HG03378 (cell line): ENCODE measurements at regions not wholly inside any gene's neighbourhood (a gene's known extent, or its start where the extent isn't known, plus 50 kb on each side); places are given as distances from the start of the nearest gene placed in this dataset.
"Not testable (repeated sequence)": the region's sequence is repeated elsewhere in the genome, so short reads cannot be mapped to it uniquely, and the experiment has no call there.

ENCODE experiments used
- ATAC-seq: cut with Tn5 transposase; IDR thresholded peaks from one replicate; pipeline ENCODE4 v1.9.1; 2021; ENCODE audit warnings: mild to moderate bottlenecking, moderate library complexity; ENCODE audit not compliant: unreplicated experiment

DNA sequence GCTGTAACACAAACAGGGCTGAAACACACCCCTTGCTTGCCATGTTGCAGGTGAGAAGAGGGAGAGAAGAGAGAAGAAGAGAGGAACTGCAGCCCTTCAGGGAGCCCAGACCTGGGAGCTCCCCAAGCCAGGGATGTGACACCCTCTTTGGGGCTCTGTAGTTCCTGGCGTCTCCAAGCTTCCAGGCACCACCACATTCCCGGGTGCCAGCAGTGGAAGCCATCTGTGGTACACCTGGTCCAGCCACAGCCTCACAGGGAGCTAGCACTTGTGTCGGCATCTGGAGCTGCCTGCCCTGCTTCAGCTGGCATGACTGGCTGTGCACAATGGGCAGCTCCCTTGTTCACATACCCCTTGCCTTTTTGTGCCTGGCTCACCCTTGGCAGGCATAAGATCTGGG lies 182.1 kb downstream of the DEPDC1B start:
- ATAC-seq = no peak

DNA sequence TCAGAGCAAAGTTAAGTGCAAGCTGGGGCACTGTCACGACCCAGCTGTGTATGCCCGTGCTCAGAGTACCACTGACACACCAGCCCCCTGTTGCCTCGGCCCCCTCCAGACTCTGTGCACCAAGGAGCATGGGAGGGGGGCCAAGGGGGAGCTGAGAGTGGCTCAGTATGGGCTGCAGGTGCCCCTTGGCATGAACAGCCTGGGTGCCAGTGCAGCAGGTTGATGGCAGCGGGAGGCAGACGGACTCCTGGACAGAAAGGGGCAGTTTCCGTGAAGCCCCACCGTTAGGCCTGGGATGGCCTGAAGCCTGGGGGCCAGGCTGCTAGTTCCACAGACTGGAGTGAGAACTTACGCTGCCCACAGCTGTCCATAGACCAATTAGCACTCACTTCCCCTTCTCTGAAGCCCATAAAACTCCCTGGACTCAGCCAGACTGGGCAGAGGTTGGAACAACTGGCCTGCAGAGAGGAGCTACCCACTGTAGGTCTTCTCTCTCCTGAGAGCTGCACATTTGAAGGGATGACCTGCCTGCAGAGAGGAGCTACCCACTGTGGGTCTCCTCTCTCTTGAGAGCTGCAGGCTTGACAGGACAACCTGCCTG lies 182.8 kb downstream of the DEPDC1B start:
- ATAC-seq = no peak

DNA sequence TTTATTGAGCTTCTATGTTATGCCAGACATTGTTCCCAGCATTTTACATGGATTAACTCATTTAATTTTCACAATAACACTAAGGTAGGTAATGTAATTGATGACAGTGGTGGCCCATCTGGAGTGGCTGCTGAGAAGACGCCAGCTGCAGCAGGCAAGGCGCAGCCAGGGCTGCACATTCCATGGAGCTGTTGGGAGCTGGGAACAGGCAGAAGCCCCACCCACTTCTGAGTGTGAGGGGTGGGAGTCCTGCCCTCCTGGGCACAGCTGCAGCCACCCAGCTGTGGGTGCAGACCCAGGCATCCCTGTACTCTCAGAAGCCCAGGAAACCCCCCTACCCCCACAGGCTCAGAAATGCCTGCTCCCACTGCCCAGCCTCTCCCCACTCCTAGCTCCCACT lies 183.3 kb downstream of the DEPDC1B start:
- ATAC-seq = no peak

DNA sequence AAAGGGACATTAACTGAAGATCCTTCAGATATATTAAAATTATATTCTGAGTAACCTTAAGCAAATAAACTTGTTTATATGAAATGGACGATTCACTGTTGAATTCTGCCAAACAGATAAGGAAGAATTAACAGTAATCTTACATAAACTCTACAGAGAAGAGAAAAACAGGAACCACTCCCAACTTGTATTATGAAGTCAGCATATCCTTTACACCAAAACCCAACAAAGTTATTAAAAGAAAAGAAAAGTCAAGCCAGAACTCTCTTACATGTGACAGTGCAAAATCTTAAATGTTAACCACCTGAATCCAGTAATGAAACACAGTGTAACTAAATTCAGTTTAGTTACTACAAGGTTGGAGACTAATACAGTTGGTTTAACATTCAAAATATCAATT lies 185.8 kb downstream of the DEPDC1B start:
- ATAC-seq = no peak

DNA sequence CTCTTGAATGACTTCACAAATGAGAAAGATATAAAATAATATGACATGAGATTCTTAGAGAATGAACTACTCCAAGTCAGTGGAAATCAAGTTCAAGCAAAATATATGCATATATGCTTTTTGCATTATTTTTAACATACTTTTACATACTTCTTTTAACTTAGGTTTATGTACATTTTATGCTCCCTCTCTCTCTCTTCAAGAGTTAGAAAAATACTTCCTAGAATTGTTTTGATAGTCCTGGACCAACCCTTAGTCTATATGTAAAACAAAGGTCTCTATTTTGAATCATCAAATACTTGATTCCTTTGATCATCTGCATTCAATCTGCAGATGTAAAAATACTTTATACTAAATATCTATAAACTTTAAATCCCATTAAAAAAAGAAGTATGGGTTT lies 187.8 kb downstream of the DEPDC1B start:
- no peak for ATAC-seq

DNA sequence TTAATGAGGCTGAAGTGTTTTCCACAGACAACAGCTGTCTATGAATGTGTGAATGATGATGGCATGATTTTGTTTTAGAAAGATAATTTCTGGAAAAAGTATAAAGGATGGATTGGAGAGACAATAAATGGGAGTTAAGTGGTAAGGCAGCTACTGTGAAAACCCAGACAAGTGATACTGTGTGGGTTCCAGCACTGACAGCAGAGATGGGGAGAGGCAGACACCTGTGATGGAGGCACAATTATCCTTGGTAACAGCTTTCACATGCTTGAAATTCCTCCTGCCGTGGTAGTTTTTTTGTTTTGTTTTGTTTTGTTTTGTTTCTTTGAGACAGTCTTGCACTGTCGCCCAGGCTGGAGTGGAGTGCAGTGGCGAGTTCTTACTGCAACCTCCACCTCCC lies 189.3 kb downstream of the DEPDC1B start:
- no peak for ATAC-seq

DNA sequence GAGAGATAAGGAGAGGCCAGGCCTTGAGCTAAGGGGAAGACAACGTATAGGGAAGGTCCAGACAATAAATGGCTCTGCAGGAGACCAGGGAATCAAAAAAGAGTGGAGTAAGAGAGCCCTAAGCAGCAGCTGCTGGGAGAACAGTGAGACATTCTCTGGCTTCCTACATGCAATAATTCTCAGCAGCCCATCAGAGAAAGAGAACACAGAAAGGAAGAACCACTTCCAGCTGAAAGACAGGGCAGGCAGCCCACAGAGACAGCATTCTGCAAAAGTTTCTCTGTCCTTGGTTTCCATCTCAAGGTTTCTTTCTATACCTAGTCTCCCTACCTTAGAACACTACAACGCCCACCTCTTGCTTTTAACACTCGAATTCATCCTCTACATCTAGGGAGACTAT lies 189.9 kb downstream of the DEPDC1B start:
- ATAC-seq = no peak

DNA sequence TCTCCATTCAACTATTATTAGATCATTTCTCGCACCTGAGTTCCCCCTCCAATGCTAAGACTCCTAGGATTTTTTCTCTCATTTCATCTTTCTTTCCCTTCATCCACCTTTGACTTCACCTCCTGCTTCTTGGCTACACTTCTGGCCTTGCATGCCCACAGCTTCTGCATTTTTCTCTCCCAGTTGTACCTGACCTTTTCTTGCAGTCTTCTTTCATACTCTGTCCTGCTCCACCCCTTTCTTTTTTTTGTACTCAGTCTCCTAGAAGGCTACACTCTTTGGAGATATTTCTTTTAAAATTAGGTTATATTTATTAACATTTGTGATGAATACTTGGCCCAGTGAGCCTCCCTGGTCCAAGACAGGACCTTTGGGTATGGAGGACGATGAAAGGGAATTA lies 190.4 kb downstream of the DEPDC1B start:
- no peak for ATAC-seq

DNA sequence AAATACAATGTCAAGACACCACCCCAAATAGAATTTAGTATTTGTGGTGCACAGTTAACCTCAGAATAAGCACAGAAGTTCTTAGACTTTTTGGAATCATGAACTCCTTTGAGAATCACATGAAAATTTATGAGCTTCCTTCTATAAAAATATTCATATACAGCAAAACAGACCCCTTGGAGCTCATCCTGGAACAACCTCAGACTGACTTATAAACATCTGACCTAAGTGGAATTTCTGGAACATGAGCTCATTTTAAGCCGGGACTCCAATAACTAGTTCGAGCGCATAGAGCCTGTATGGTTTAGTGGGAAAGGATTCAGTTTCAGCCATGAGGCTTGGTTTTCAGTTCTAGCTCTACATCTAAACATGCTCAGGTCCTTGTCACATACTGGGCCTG lies 192.3 kb downstream of the DEPDC1B start:
- no peak for ATAC-seq

DNA sequence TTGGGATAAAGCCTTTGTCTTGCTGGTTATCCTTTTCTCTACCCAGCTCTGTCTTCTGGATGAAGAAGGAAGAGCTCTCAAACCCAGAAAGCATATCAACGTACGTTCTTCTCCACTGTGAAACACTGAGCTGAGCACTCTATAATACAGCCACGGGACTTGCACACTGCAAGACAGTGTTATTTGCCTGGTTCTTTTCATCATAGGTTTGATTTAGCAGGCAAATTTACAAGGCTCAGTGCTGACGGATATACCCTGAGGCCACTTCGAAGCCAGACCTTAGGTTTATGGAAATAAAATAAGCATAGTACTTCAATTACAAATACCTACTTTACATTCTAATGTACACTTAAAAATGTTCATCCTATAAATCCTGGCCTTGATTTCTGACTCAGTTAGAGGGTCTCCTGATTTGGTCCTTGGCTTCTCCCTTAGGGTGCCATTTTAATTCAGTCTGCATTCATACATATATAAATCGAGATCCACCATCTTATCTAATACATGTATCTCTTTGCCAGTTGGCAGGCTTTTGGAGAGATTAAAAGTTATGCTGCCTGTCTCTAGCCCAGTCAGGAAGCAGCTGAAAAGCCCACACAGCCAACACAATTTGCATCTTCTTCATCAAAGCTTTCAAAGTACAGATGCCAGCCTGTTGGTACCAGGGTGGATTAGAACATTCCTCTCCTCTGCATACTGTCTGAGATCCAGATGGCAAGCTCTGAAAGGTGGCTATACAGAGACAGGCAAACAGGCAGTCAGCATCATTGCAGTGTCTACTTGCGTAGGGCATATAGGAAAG lies 194.4 kb downstream of the DEPDC1B start:
- ATAC-seq = no peak

DNA sequence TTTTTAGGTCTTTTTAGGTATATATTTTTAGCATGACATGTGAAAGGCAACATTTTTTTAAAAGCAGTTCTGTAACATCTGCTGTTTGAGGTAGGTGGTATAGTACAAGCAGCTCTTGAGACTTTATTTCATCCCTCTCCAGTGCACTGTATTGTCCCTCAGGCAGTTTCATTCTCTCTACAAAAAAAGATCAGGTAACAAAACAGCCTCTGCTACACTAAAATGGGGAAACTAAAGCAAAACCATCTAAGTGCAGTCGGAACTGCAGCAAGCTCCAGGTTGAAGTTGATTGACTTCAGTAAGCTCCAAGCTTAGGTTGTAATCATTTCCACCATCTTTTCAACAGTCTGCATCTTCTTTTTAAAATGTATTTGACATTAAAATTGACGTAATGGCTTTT lies 195.6 kb downstream of the DEPDC1B start:
- ATAC-seq = peak; percentile 70

DNA sequence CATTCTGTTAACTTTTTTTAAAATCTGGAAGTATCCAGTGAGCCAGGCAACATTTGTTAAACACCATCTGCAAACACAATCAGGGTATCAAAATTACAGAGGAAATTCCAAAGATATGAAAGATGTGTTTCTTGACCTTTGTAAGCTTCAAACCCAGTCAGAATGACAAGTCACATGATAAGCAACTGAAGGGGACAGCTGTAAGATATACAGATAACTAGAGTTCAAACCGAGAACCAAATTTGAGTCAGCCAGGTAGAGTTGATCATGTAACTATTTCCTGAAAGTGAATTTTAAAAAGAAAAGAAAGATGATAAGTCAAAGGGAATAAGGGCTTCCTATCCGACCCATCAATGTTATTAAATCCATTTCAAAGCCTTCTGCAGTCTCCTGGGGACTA lies 196.2 kb downstream of the DEPDC1B start:
- ATAC-seq = peak; percentile 86

DNA sequence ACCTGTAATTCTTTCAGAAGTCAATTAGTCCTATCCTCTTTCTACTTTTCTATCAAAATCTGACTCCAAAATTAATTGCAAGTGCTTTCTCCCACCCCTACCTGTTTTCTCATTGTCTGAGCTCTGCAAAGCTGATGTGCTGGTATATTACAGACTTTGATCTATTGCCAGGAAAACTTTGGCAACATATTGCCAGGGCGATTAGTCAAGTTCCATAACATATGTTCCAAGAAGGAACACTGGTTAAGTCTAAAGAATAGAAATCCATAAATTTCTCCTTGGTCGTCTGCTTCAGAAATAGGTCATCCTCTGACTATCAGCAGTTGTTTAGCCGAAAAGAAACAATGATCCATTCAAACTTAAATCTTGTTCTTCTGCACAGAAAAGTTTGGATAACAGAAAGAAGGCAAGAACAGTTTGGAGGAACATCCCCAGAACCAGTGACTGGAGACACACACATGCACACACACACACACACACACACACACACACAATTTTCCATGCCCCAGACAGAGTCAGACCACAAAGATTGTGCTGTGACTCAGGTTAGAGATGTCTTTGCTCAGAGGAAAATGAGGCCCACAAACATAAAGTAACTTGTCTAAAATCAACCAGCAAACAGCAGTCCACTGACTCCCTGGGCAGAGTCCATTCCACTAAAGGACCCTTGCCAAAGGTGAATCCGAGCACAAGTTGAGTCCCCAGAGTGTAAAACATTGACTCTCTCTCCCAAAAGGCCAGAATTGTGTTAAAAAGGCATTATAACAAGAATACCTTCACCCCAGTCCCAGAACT lies 202.1 kb downstream of the DEPDC1B start:
- ATAC-seq = no peak

DNA sequence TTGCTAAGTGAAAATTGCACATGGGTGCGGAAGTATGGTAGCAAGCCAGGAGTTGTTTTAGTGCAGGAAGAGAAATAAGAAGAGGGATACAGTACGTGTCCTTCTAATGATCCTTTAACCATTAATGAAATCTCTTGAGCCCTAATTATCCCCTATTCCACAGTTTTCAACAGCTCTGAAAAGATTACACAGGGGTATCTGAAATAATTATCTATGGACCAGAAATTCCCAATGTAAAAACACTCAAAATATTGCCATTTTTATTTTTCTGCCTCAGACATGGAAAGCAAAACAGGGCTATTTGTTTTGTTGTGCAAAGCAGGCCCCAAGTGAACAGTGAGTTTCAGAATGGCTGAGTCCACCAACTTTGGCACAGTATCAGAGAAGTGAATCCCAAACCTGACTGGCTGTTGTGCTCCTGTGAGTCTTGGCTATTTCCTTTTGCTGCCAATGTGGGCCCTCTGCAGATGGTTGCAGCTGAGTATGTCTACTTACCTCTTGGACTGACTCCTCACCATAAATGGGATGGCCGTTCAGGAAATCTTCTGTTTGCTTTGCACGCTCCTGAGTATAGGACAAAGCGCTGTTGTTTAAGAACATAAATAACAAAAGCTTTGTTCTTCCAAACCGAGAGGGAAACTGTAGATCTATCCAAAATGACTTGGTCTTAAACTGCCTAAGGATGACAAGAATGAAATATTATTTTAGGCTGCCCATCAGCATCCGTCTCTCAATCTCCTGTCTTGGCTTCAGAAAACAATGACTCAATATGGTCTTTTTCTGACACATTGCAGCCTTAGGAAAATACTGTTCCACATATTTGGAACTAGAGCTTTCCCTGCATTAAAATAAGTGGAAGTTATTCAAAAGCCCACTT lies 204.1 kb downstream of the DEPDC1B start:
- no peak for ATAC-seq

DNA sequence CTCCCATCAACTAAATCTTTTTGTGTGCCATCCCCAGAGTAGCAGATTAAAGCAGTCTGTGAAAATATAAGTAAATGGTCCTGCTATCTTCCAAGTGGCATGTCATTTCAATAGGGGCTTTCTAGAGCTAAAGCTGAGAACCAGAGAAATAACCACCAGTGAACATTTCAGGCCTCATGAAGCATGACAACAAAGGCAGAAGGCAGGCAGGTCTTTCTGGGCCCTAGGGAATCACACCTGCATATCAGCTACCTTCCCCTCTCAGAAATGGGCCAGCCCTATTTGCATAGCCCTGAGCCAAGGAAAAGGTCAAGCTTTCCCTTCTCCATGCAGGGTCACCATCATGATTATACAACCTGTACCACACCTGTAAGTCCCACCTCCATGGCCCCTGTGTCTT lies 205.3 kb downstream of the DEPDC1B start:
- peak; percentile 75 for ATAC-seq

DNA sequence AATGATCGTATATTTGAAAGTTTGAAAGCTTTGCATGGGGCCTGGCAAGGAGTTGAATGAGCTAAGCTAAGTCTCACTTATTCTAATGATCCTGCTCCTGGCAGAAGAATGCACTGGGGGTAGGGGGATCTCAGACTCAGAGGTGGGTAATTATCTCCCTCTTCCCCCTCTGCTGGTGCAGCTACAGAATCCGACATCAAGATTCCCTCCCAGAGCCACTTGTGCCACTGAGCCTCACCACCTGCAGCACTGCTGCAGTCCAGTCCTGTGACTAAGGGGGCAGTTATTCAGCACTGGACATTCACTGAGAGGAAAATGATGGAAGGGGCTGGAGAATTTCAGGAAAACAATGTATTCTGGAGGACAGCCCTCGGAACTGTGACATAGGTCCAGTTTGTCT lies 205.8 kb downstream of the DEPDC1B start:
- no peak for ATAC-seq

DNA sequence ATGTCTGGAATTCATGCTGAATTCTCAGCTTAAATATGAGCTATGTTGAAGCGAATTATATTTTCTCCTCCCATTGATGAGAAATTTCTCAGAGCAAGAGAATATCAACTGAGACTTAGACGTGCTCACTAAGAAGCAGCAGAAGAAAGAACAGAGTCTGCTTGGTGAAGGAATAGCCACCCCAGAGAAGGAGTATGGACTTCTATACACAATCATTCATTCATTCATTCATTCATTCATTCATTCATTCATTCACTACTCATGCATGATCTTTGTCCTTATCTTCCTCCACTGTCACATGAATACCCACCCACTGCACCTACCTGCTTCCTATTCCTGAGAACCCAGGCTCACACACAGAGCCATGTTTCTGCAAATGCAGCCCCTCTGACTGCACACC lies 206.6 kb downstream of the DEPDC1B start:
- ATAC-seq = no peak

DNA sequence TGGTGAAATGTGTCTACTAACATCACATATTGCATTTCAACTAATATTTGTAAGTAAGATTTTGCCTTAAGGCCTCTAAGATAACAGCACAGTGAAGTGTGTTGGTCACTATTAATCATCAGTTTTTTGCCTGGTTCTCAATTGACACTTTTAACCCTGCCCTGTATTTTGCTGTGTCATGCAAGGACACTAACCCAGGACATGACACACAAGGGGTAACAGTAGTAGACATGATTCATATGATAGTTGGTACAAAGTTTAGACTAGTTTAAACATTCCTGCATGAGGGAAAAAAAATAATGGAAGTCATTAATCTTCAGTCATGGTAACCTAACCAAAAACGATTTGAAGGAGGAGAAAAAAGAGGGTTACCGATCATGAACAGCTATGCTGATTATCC lies 207.0 kb downstream of the DEPDC1B start:
- no peak for ATAC-seq

DNA sequence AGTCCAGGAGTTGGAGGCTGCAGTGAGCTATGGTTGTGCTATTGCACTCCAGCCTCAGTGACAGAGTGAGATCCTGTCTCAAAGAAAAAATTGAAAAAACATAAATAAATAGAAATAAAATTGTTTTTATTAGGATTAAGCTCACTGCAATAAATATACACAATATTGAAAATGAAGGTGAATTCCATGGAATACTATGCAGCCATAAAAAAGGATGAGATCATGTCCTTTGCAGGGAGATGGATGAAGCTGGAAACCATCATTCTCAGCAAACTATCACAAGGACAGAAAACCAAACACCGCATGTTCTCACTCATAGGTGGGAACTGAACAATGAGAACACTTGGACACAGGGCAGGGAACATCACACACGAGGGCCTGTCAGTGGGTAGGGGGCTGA lies 207.6 kb downstream of the DEPDC1B start:
- not testable (repeated sequence) for ATAC-seq

DNA sequence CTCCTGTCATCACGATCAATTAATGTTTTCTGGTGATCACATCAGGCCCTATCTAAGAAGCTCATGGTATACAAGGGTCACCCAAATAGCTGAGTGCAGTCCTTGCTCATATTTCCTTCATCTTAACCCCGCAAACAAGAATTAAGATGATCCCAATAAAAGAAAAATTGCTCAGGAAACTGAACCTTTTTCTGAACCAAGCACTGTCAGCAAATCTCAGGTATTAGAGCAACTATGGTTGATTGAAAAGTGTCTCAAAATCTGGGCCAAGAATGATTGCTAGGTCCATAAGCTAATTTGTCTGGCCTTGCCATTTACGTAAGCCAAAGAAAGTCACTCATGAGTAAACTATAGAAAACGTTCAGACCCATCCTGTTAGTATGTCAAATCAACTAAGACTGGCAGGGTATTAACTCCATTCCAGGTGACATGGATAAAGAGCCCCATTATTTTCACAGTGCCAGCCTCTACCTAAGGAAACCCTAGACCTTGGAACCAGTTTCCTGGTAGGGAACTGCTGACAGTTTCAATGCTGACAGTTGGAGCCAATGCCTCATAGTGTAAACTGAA lies 209.3 kb downstream of the DEPDC1B start:
- ATAC-seq = no peak

DNA sequence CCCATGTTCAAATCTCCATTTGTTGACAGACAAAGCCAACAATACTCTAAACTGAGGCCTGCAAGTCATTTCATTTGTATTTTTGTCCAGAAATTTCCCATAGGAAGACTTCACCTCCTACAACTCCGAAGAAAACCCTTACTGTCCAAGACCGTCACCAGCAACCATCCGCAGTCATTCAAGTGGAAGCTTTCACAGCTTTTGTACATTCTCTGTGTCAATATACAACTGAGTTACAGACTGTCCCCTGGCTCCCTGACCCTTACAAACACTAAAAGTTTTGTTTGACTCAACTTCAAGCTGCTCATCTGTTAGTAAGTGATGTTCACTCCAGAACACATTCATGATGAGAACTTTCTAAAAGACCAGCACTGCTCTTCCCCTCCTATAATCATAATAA lies 210.1 kb downstream of the DEPDC1B start:
- ATAC-seq = no peak
